ENCODE measurements at regions not wholly inside any gene's neighbourhood (a gene's known extent, or its start where the extent isn't known, plus 50 kb on each side); places are given as distances from the start of the nearest gene placed in this dataset.

GRCh38 chr9:115966660-115967059, 186.9 kb upstream of the PAPPA start:
- no peak for DNase-seq

DNA sequence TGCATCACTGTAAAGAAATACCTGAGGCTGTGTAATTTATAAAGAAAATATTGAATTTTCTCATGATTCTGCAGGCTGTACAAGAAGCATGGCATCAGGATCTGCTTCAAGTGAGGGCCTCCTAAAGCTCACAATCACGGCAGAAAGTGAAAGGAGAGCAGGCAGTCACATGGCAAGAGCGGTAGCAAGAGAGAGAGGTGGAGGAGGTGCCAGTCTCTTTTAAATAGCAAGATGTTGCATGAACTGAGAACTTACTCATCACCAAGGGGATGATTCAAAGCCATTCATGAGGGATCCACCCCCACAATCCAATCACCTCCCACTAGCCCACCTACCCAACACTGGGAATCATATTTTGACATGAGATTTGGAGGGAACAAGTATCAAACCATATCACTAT, 184.5 kb upstream of the PAPPA start:
- no peak for DNase-seq

- DNase-seq, result no peak
Observed at GRCh38 chr9:115972362-115972761, 181.2 kb upstream of the PAPPA start.

- no peak for DNase-seq
Observed at GRCh38 chr9:115972843-115973595, 180.6 kb upstream of the PAPPA start.

- DNase-seq, result no peak
Observed at GRCh38 chr9:115976781-115977180, 176.8 kb upstream of the PAPPA start.

DNA sequence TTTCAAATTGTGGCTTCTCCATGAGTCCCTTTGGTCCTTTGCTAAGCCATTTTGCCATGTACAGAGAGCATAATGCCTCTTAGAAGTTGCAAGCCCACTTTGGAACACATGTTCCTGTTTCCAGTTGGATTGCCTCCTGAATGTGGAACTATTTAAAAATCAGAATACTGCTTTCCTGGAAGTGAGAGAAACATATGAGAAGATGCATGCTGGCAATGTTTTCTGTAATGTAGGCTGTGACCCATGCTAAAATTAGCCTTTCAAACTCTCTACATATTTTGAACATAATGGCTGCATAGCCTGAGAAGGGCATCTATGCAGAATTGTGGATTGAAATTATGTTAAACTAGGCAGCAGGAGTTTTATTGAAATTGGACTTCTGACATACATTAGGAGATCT, 175.5 kb upstream of the PAPPA start:
- DNase-seq, result no peak

DNA sequence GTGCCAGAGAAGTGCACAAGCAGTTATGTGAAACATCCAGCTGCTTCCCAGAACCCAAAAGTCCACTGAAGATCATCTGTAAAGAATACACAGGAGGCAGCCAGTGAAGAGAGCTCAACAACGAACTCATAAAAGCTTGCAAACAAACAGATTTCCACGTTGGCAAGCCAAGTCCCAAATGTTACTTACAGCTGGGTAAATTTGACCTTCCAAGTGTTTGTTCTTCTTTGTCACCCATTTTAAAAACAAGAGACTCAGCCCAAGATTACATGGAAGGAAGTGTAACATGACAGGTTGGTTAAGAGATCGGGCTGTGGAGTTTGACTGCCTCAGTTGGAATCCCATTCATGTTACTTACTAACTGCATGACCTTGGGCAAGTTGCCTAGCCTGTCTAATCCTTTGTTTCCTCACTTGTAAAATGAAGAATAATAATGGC, 174.9 kb upstream of the PAPPA start:
- DNase-seq, result no peak

GRCh38 chr9:115980054-115980453, 173.5 kb upstream of the PAPPA start:
- DNase-seq, result no peak

- DNase-seq, result no peak
Observed at GRCh38 chr9:115980502-115980901, 173.1 kb upstream of the PAPPA start.

DNA sequence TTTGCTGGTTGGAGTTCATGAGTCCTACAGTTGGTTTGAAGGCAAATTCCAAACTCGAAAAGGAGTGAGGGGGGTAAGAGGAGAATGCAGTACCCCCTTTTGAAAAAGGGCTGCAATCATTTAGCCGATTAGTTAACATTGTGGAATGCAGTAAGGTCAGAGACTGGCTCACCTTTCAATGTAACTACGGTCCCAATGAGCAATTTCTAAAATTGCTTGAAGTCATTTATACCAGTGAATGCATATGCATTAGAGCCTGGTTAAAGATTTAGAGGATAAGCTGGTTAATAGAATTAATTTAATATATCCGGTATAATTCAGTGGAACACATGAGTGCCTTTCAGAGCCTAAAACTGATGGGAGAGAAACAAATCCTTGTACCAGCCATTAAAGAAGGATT, 172.6 kb upstream of the PAPPA start:
- no peak for DNase-seq

DNA sequence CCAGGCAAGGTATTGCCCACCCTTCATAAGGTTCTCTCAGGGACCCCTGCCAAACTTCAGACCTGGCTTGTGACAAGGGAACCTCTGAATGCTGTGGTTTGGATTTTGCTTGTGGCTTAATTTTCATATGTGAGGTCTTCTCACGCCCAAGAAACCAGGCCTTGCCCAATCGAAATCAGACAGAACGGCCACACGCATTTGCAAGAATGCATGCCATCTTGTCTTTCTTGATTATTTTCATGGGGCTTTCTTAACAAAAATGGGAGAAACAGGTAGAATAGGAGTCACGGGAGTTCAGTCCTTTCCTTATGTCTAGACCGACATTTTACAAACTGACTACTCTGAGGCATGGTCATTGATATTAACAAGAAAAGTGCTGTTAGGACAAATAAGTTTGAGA, 170.2 kb upstream of the PAPPA start:
- DNase-seq, result no peak

DNA sequence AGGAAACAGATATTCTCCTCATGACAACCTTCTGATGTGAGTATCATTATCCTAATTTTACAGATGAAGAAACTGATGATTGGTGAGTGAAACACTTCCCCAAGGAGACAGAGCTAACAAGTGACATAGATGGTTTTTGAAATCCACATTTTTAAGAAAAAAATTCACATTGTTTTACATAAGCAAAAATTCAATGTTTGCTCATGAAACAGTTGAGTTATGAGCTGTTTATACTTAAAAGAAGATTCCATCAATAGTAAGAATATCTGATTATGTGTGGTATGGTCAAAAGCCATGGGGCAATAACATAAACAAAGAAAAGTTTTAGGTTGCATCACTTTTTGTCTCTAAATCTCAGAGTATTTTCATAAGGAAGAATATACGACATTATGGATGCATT, 167.9 kb upstream of the PAPPA start:
- DNase-seq, result no peak

DNA sequence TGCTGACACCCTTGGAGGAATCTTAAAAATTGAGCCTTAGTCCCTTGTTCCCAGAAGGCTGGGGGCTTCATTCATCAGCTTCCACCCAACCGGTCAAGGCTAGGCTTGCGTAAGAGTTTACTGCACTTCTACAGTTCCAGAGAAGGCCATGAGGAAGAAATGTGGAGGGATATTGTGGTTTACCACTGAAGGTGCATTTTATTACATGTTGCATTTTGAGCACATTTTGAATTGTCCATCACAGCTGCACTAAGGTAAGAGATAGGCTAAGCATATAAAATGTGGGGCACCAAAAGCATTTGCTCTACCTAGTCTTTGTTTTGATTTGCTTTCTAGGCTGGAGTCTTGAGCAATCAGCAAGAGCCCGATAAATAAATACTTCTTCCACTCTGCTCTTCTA, 167.1 kb upstream of the PAPPA start:
- DNase-seq, result no peak

DNA sequence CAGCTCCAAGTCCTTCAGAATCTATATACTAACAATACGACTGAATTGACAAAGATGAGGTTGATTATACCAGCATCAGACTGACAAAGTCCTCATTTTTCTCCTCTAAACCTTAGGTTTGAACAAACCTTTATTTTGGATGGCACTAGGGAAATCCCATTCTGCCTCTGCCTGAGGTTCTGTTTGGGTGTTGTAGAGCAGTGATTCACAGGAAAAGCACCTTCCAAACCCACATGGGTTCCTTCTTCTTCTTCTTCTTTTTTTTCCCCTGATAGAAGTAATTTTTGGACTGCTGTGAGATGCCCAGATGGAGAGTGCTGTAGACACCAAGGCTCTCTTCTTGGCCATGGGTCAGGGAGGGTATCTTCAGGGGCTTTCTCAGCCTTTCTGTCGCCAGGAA, 164.9 kb upstream of the PAPPA start:
- no peak for DNase-seq

DNA sequence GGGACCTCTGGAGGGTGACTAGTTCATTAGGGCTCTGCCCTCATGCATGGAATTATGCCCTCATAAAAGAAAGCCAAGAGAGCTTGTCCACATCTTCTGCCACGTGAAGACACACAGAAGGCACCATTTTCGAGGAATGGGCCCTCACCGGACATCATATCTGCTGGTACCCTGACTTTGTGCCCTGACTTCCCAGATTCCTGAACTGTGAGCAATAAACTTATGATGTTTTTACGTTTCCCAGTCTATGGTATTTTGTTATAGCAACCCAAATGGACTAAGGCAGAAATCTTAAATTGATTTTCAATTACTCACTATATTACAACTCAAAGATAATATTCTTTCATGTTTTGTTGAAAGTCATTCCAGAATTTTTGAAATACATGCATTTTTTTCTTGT, 163.8 kb upstream of the PAPPA start:
- no peak for DNase-seq

DNA sequence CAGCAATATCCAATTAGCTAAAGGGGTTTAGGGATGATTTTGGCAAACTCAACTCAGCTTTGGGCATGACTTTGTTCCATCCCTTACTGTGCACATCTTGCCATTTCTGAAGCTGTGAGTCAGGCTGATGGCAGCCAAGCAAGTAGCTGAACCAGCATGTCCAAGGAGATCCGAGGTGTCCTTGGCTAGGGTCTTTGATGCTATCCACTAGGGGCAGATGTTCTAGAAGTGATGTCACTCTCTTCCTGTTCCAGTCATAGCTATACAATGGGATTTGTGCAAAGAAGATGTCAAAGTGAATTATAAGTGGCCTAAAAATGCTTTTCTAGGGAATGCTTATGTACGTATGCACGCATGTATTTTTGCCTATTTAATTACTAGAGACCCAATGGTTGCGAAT, 160.8 kb upstream of the PAPPA start:
- DNase-seq, result no peak

DNA sequence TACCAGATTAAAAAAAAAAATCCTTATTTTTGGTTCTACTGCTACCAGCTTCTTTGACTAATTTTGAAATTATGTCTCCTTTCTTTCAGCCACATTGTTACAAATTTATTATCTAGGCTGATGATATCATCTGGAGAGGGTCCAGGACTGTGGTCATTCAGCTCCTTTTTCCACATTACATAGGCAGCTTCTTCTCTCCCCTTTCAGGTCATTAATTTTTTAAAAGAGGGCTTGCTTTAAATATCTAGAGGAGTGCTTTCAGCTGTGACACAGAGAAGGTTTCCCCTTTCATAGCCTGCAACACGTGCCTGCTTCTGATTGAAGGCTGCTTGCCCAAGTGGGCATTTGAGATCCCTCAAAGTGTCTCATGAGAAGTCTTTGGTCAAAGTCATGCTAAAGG, 155.7 kb upstream of the PAPPA start:
- DNase-seq, result no peak

GRCh38 chr9:115998666-115999065, 154.9 kb upstream of the PAPPA start:
- no peak for DNase-seq

GRCh38 chr9:115999498-115999897, 154.1 kb upstream of the PAPPA start:
- DNase-seq, result no peak

DNA sequence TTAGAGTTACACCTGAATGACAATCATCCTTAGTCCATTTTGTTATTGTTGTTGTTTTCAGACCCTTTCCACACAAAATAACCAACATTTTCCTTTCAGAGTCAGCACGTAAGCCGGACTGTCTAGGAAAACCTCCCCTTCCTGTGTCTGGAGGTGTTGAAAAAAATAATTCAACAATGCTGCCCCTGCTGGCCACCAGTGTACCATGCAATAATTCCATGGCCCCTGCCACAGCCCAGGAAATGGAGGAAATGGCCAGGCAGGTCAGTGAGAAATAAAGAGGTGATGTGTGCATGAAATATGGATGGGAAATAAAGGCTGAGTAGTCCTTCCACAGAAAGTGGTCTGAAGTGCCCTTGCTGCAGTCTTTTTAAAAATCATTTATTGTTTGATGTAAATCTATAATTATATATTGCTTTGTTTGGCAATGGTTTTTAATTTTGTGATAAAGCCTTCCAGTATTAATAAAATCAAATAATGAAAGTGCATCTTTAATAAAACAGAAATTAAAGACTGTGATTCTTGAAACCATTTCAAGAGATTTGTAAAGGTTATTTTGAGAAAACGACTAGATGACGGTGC, 152.8 kb upstream of the PAPPA start:
- DNase-seq, result no peak

DNA sequence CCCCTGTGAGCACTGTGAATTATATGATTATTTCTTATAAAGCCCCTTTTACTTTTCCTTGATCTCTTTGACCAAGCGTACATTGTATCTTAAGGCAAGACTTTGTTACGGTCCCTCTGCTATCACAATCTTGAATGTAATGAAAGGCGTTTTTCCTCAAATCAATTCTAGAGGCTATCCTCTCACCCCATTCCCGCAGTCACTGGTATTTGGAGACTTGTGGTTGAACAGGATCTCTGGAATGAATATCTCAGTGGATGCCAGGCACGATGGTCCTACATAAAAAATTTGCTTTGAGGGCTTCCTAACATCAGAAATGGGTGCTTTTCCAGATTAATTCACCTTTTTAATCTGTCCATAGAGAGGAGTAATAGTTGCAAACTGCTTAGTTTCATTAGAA, 151.4 kb upstream of the PAPPA start:
- no peak for DNase-seq

DNA sequence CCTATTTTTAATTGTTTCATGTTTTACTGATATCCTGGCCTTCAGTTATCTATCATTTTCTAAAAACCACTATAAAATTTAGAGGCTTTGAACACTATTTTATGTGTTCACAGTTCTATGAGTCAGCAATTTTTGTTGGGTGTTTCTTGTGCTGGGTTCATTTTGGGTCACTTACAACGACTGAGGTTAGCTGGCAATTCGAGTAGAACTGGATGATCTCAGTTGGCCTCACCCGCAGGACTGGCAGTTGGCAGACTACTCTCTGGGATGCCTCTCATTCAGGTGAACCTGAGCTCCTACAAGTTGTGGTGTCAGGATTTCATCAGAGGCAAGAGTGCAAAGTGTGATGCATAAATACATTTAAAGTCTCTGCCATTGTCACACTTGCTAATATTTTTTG, 151.0 kb upstream of the PAPPA start:
- DNase-seq, result no peak

- DNase-seq, result no peak
Observed at GRCh38 chr9:116003397-116003796, 150.2 kb upstream of the PAPPA start.

GRCh38 chr9:116005205-116005604, 148.4 kb upstream of the PAPPA start:
- no peak for DNase-seq

- no peak for DNase-seq
Observed at GRCh38 chr9:116007824-116008223, 145.8 kb upstream of the PAPPA start.
